ENCODE measurements at regions not wholly inside any gene's neighbourhood (a gene's known extent, or its start where the extent isn't known, plus 50 kb on each side); places are given as distances from the start of the nearest gene placed in this dataset.

DNA sequence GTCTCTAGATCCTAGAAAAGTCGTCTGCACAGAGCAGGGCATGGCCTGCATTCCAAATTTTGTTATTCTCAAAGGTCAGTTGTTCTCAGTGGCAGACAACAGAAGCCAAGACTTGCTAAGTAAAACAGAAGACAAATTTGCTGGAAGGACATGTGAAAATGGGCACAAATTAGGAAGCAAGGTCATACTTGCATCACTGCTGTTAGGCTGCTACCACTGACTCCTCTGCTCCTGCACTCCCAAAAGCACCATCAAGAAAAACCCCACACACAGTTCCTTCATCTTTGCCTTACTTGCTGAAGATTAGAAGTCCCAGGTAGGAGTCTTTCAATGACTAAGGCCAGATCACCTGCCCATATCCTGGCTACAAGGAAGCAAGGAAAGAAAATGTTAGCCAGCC lies 69.9 kb upstream of the ATP2C1 start:
- TF ChIP-seq, protein P1, sequence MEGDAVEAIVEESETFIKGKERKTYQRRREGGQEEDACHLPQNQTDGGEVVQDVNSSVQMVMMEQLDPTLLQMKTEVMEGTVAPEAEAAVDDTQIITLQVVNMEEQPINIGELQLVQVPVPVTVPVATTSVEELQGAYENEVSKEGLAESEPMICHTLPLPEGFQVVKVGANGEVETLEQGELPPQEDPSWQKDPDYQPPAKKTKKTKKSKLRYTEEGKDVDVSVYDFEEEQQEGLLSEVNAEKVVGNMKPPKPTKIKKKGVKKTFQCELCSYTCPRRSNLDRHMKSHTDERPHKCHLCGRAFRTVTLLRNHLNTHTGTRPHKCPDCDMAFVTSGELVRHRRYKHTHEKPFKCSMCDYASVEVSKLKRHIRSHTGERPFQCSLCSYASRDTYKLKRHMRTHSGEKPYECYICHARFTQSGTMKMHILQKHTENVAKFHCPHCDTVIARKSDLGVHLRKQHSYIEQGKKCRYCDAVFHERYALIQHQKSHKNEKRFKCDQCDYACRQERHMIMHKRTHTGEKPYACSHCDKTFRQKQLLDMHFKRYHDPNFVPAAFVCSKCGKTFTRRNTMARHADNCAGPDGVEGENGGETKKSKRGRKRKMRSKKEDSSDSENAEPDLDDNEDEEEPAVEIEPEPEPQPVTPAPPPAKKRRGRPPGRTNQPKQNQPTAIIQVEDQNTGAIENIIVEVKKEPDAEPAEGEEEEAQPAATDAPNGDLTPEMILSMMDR (conservative IDR thresholded peaks at IDR 0.05): no peak
- H3K9ac ChIP-seq (ENCODE audit: extremely low read depth, low read length, poor library complexity, severe bottlenecking): no peak overlapping the region
- H3K27ac ChIP-seq (ENCODE audit: low read depth, low read length): no peak overlapping the region
- no peak overlapping the region for H3K4me3 ChIP-seq (ENCODE audit: low read length)
- H3K9me3 ChIP-seq (ENCODE audit: control insufficient read depth, low read length): no peaks in the 10 kb centered on the region
- no peaks in the 10 kb centered on the region for H3K36me3 ChIP-seq (ENCODE audit: control insufficient read depth, insufficient read depth, low read length)
- Mint-ChIP-seq H3K27me3 (ENCODE audit: insufficient read depth) (no peaks in the 10 kb centered on the region), H3K36me3 (ENCODE audit: low read depth) (no peaks in the 10 kb centered on the region), H3K27ac (no peak overlapping the region), H3K9me3 (no peaks in the 10 kb centered on the region), H3K4me3 (no peak overlapping the region), H3K4me1 (no peaks in the 10 kb centered on the region)
- DNase-seq: no peak
- WGBS, 2 experiments (ENCODE audit: insufficient coverage in 1 of 2, insufficient read length in 1 of 2): 91 to 100% methylated on average over 1 of the region's 1 CpG
- H3K27me3 ChIP-seq (ENCODE audit: control insufficient read depth, insufficient read depth, low read length, poor library complexity, severe bottlenecking): no peaks in the 10 kb centered on the region
- no peaks in the 10 kb centered on the region for H3K4me1 ChIP-seq (ENCODE audit: control insufficient read depth, insufficient read depth, low read length)

GRCh38 chr3:130825762-130826299 lies 68.1 kb upstream of the ATP2C1 start:
- Histone ChIP-seq H3K27ac (ENCODE audit: low read depth, low read length) (no peak overlapping the region), H3K4me1 (ENCODE audit: control insufficient read depth, insufficient read depth, low read length) (no peaks in the 10 kb centered on the region), H3K36me3 (ENCODE audit: control insufficient read depth, insufficient read depth, low read length) (no peaks in the 10 kb centered on the region), H3K9me3 (ENCODE audit: control insufficient read depth, low read length) (no peaks in the 10 kb centered on the region), H3K9ac (ENCODE audit: extremely low read depth, low read length, poor library complexity, severe bottlenecking) (no peak overlapping the region), H3K4me3 (ENCODE audit: low read length) (no peak overlapping the region), H3K27me3 (ENCODE audit: control insufficient read depth, insufficient read depth, low read length, poor library complexity, severe bottlenecking) (no peaks in the 10 kb centered on the region)
- TF ChIP-seq, protein P1 (conservative IDR thresholded peaks at IDR 0.05): no peak
- Mint-ChIP-seq H3K27ac (no peak overlapping the region), H3K4me3 (no peak overlapping the region), H3K4me1 (no peaks in the 10 kb centered on the region), H3K36me3 (ENCODE audit: low read depth) (no peaks in the 10 kb centered on the region), H3K9me3 (no peaks in the 10 kb centered on the region), H3K27me3 (ENCODE audit: insufficient read depth) (no peaks in the 10 kb centered on the region)
- DNase-seq: no peak
- WGBS, 2 experiments (ENCODE audit: insufficient coverage in 1 of 2, insufficient read length in 1 of 2): 91 to 100% methylated on average over 1 to 2 of the region's 2 CpGs

DNA sequence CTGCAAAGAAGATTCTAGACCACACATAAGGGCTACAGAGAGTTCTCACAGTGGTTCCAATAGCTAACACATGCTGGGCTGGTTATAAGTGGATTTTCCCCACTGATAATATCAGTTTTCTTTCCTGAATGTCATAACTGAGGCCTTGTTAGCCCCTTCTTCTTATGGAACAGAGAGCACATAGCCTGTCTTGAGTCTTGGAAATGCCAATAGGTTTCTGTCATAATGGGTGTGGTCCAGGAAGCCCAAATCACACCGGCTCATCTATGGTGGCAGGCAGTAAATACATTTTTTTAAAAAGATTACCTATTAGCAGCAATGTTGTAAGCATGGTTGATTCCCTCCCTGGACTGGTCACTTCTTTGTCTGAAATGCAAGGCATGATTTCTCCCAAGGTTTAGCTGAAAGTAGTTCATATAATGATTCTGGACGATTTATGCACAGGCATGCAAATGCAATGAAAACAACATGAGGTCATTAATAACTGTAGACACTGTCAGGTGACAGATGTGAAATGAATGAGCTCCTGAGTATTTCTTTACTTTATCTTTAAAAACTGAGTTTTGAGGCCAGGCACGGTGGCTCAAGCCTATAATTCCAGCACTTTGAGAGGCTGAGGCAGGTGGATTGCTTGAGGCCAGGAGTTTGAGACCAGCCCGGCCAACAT lies 67.2 kb upstream of the ATP2C1 start:
- no peaks in the 10 kb centered on the region for H3K4me1 ChIP-seq (ENCODE audit: control insufficient read depth, insufficient read depth, low read length)
- no peaks in the 10 kb centered on the region for H3K4me1 Mint-ChIP-seq
- TF ChIP-seq, protein P1 (conservative IDR thresholded peaks at IDR 0.05): no peak
- no peaks in the 10 kb centered on the region for H3K36me3 Mint-ChIP-seq (ENCODE audit: low read depth)
- WGBS, 2 experiments (ENCODE audit: insufficient coverage in 1 of 2, insufficient read length in 1 of 2): 91 to 96% methylated on average over 3 to 4 of the region's 4 CpGs
- H3K36me3 ChIP-seq (ENCODE audit: control insufficient read depth, insufficient read depth, low read length): no peaks in the 10 kb centered on the region
- H3K4me3 ChIP-seq (ENCODE audit: low read length): no peak overlapping the region
- H3K27me3 Mint-ChIP-seq (ENCODE audit: insufficient read depth): no peaks in the 10 kb centered on the region
- no peak overlapping the region for H3K27ac Mint-ChIP-seq
- H3K9me3 ChIP-seq (ENCODE audit: control insufficient read depth, low read length): no peaks in the 10 kb centered on the region
- DNase-seq: no peak
- no peak overlapping the region for H3K4me3 Mint-ChIP-seq
- H3K27ac ChIP-seq (ENCODE audit: low read depth, low read length): no peak overlapping the region
- no peaks in the 10 kb centered on the region for H3K27me3 ChIP-seq (ENCODE audit: control insufficient read depth, insufficient read depth, low read length, poor library complexity, severe bottlenecking)
- no peaks in the 10 kb centered on the region for H3K9me3 Mint-ChIP-seq
- H3K9ac ChIP-seq (ENCODE audit: extremely low read depth, low read length, poor library complexity, severe bottlenecking): no peak overlapping the region

All from endodermal cell (in vitro differentiated cells).